Liver (tissue), 3 donors: ENCODE measurements at regions not wholly inside any gene's neighbourhood (a gene's known extent, or its start where the extent isn't known, plus 50 kb on each side); places are given as distances from the start of the nearest gene placed in this dataset.

Experiments used
- ATF3 ChIP-seq: IDR thresholded peaks from 2 replicates; pipeline ENCODE4 v1.6.1; 2016; ENCODE audit warnings: antibody characterized with exemption
- EGR1 ChIP-seq, 2 donors: IDR thresholded peaks; 2 replicates each; pipeline ENCODE4 v1.6.1; 2016 to 2018; ENCODE audit warnings: antibody characterized with exemption in 2 of 2, low read depth in 2 of 2
- FOXA1 ChIP-seq: IDR thresholded peaks from 2 replicates; pipeline ENCODE4 v1.6.1; 2016; ENCODE audit warnings: antibody characterized with exemption
- GABPA ChIP-seq, 2 donors: IDR thresholded peaks in 1 of 2; conservative IDR thresholded peaks in 1 of 2; 2 replicates each; pipeline ENCODE4 v1.6.1; 2016; ENCODE audit warnings: antibody characterized with exemption in 2 of 2, mild to moderate bottlenecking in 1 of 2, moderate library complexity in 1 of 2
- HNF4A ChIP-seq, 2 donors: conservative IDR thresholded peaks; 2 replicates each; pipeline ENCODE4 v1.6.1; 2016; ENCODE audit warnings: antibody characterized with exemption in 2 of 2, mild to moderate bottlenecking in 2 of 2
- HNF4G ChIP-seq: IDR thresholded peaks from 2 replicates; pipeline ENCODE4 v1.6.1; 2016; ENCODE audit warnings: antibody characterized with exemption
- JUND ChIP-seq, 2 donors: IDR thresholded peaks; 2 replicates each; pipeline ENCODE4 v1.6.1; 2016; ENCODE audit warnings: antibody characterized with exemption in 2 of 2
- MAX ChIP-seq: IDR thresholded peaks from 2 replicates; pipeline ENCODE4 v1.6.1; 2016; ENCODE audit warnings: antibody characterized with exemption
- RAD21 ChIP-seq, 2 donors: IDR thresholded peaks; 2 replicates each; pipeline ENCODE4 v1.6.1; 2016; ENCODE audit warnings: antibody characterized with exemption in 2 of 2, mild to moderate bottlenecking in 2 of 2
- REST ChIP-seq: IDR thresholded peaks from 2 replicates; pipeline ENCODE4 v1.6.1; 2016; ENCODE audit warnings: antibody characterized with exemption, mild to moderate bottlenecking
- SP1 ChIP-seq: IDR thresholded peaks from 2 replicates; pipeline ENCODE4 v1.6.1; 2018; ENCODE audit warnings: antibody characterized with exemption, mild to moderate bottlenecking
- YY1 ChIP-seq: IDR thresholded peaks from 2 replicates; pipeline ENCODE4 v1.6.1; 2016; ENCODE audit warnings: antibody characterized with exemption, mild to moderate bottlenecking
- ZBTB33 ChIP-seq: IDR thresholded peaks from 2 replicates; pipeline ENCODE4 v1.6.1; 2016; ENCODE audit warnings: antibody characterized with exemption
- TF ChIP-seq, protein P1 (sequence below): fragments of 150-350 bp; IDR thresholded peaks from 2 replicates; pipeline ENCODE4 v1.5.1; 2017; ENCODE audit warnings: improper control_type of control experiment, low read depth, low read length; ENCODE audit not compliant: missing input control
- donor health status: healthy.
- donor health status: healthy.

DNA sequence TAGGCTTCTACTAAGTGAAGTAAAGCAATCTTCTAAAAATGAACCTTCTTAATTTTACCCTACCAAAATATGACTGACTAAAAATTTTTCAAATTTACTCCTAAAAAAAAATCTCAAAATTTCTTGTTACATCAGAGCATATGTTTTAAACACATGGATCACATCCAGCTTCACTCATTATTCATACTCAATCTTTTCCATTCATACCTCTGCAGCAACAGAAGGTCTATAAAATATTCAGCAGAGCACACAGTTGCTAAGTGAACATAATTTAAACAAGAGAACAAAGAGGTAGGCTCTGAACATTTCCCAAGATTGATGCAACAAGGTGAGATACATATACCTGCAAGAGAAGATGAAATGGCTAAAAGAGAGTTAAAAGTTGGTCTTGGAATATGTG lies 213.9 kb downstream of the SOD2 start:
- TF ChIP-seq, protein P1, sequence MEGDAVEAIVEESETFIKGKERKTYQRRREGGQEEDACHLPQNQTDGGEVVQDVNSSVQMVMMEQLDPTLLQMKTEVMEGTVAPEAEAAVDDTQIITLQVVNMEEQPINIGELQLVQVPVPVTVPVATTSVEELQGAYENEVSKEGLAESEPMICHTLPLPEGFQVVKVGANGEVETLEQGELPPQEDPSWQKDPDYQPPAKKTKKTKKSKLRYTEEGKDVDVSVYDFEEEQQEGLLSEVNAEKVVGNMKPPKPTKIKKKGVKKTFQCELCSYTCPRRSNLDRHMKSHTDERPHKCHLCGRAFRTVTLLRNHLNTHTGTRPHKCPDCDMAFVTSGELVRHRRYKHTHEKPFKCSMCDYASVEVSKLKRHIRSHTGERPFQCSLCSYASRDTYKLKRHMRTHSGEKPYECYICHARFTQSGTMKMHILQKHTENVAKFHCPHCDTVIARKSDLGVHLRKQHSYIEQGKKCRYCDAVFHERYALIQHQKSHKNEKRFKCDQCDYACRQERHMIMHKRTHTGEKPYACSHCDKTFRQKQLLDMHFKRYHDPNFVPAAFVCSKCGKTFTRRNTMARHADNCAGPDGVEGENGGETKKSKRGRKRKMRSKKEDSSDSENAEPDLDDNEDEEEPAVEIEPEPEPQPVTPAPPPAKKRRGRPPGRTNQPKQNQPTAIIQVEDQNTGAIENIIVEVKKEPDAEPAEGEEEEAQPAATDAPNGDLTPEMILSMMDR: no peak
- TF ChIP-seq YY1 (no peak), RAD21 (IDR thresholded peaks at IDR 0.05) (no peak), HNF4G (no peak), REST (no peak), EGR1 (IDR thresholded peaks at IDR 0.05; ENCODE audit: low read depth in 2 of 2) (no peak), MAX (no peak), GABPA (IDR thresholded peaks at IDR 0.05 in 1 of 2, conservative IDR thresholded peaks at IDR 0.05 in 1 of 2) (no peak), JUND (IDR thresholded peaks at IDR 0.05) (no peak), ATF3 (no peak), SP1 (no peak), ZBTB33 (no peak), FOXA1 (no peak), HNF4A (conservative IDR thresholded peaks at IDR 0.05) (no peak)
